Left lobe of liver (tissue), 2 donors: ENCODE measurements at regions not wholly inside any gene's neighbourhood (a gene's known extent, or its start where the extent isn't known, plus 50 kb on each side); places are given as distances from the start of the nearest gene placed in this dataset.

Experiments
- ATAC-seq: fragments of 200-7000 bp; cut with Tn5 transposase; one replicate; pipeline ENCODE4 v1.9.1; 2020; ENCODE audit warnings: mild to moderate bottlenecking, moderate library complexity
- DNase-seq: peaks from one replicate; pipeline ENCODE4 v3.0.0-alpha.2; 2020; ENCODE audit warnings: low spot score
- donor health status: DM: no; HTN: no; CAD: no; lungs with moderate emphysema.
- donor health status: DM: no; HTN: yes; CAD: no.

- no peak for ATAC-seq
- no peak for DNase-seq
Observed at GRCh38 chr1:4306559-4307467, 347.6 kb upstream of the AJAP1 start.

- ATAC-seq = no peak
- no peak for DNase-seq
Observed at GRCh38 chr1:4307468-4307845, 347.0 kb upstream of the AJAP1 start.

DNA sequence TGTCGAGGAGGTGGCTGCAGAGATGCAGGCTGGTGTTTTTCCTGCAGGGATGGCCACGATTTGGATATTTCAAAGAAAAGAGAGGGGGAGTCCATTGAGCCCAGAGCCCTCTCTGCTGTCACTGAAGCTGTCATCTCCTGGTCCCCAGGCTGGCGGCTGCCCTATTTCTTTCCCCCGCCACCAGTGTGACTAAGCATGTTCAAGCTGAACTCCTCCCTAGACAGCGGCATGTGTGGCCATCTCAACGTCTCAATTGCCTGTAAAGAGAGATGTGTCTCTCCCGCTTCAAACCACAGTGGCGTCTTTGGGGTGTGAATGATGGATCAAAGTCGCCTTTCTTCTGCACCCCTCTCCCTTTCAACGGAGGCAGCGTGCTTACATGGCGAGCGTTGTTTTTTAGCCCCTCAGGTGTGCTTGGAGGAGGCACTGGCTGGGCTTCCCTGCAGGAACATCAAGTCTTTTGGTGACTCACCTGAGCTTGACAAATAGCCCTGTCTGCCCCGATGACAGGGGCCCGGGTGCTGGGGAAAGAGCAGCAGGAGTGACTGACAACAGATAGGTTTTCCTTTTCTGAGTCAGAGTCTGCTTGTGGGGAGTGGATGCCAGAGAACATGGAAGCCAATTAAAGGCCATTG lies 346.4 kb upstream of the AJAP1 start:
- DNase-seq (no peak), ATAC-seq (no peak)

GRCh38 chr1:4308806-4309205 lies 345.6 kb upstream of the AJAP1 start:
- ATAC-seq (no peak), DNase-seq (no peak)

- no peak for ATAC-seq
- no peak for DNase-seq
Observed at GRCh38 chr1:4309676-4310320, 344.6 kb upstream of the AJAP1 start.

GRCh38 chr1:4310396-4310923 lies 343.9 kb upstream of the AJAP1 start:
- no peak for DNase-seq

DNA sequence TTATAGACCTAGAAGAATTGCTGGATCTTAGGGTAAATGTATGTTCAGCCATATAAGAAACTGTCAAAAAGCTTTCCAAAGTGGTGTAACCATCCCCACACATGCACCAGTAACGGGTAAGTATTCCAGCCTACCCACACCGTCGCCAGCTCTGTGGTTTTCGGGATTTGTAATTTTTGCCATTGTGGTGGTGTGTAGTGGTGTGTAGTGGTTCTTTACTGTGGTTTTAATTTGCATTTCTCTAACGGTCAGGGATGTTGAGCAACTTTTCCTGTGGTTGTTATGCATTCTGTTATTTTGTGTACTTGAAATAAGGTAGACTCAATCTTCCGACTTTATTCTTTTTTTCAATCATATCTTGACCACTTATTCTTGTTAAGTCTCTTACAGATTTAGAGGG lies 342.4 kb upstream of the AJAP1 start:
- ATAC-seq = no peak

More at GRCh38 chr1:4310396-4310923, 343.9 kb upstream of the AJAP1 start:
- no peak for ATAC-seq

DNA sequence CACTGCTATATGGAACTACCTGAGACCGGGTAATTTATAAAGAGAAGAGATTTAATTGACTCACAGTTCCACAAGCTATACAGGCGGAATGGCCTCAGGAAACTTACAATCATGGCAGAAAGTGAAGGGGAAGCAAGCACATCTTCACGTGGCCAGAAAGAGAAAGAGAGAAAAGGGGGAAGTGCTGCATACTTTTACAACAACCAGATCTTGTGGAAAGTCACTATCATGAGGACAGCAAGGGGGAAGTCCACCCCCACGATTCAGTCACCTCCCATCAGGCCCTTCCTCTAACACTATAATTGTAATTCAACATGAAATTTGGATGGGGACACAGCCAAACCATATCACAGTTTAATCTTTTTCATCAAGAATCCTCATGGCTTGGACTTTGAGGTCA lies 339.2 kb upstream of the AJAP1 start:
- ATAC-seq (no peak), DNase-seq (no peak)

More for the DNA sequence above, 342.4 kb upstream of the AJAP1 start:
- no peak for DNase-seq

- no peak for DNase-seq
- no peak for ATAC-seq
Observed at GRCh38 chr1:4317207-4317606, 337.2 kb upstream of the AJAP1 start.

DNA sequence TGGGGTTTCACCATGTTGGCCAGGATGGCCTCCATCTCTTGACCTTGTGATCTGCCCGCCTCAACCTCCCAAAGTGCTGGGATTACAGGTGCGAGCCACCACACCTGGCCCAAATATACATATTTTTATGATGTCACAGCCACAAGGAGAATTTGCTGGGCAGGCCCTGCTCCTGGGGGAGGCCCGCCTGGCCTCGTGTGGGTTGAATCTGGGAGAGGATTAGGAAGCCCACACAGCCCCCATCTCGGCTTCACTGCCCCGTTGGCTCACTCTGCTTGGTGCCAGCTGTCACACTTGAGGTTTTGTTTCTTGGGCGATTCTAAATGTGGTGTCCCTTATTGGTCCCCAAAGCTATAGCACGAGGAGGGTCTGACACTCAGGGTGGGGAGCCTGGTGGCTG lies 335.7 kb upstream of the AJAP1 start:
- DNase-seq (no peak), ATAC-seq (no peak)

DNA sequence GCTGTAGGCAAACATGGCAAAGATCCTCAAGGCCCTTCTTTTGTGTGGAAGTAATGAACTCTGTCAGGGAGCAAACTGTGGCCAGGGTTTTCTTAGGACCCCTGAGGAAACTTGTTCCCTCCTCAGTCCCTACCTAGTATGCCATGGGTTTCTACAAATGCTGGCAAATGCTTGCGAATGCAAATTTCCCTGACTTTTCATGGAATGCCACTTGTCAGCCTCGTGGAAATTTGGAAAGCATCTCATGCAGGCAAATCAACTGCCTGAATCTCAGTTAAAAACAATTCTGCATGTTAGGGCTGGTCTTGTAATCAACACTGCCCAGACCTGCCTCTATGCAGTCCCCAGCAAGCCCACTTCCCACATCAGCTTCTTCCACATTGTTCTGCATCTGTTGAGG lies 334.9 kb upstream of the AJAP1 start:
- ATAC-seq (no peak), DNase-seq (no peak)

GRCh38 chr1:4322881-4323280 lies 331.5 kb upstream of the AJAP1 start:
- ATAC-seq (no peak), DNase-seq (no peak)

- ATAC-seq = no peak
Observed at GRCh38 chr1:4323309-4323708, 331.1 kb upstream of the AJAP1 start.

DNA sequence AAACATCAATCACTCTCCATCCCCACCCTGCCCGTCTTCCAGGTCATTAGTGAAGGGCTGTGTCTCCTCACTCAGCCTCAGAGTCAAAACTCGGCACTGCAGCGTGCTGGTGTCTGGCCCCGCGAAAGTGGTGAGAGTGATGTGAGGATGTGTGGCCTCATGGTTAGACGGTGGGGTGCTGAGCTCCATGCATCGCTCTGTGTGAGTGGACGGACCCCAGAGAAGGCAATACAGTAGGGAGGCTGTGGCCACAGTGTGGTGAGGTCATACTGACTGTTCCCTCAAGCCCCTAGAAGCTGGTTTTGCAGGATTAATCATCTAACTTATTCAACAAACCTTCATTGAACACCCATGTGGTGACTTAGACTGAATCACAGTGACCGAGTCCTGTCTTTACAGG lies 329.9 kb upstream of the AJAP1 start:
- DNase-seq = no peak
- ATAC-seq = no peak

More at GRCh38 chr1:4323309-4323708, 331.1 kb upstream of the AJAP1 start:
- DNase-seq = no peak

- DNase-seq (no peak), ATAC-seq (no peak)
Observed at GRCh38 chr1:4327142-4327541, 327.3 kb upstream of the AJAP1 start.

DNA sequence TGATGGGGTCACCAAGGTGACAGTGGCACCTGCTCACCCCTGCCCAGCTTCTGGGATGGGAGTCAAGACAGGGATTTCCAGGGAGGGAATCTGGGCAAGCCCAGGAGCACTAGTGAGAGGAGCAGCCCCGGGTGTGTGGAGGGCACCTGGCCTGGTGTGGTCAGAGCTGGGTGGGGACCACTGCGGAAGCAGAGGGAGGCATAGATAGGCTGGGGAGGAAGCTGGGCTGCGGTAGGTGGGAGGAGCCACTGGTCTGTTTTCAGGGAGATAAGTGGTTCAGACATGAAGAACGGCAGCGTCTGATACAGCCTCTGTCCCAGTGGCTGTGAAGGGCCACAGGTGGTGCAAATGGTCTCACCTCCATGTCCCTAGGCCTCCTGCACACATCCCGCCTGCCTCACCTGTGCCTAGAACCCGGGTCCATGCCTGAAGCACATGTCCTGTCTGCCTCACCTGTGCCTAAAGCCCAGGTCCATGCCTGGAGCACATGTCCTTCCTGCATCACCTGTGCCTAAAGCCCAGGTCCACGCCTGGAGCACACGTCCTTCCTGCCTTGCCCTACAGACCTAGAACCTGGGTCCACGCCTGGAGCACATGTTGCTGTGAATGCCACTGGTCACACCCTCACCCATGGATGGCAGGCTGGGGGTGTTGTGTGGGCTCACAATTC lies 325.9 kb upstream of the AJAP1 start:
- no peak for DNase-seq
- ATAC-seq = no peak

GRCh38 chr1:4330805-4331766 lies 323.3 kb upstream of the AJAP1 start:
- ATAC-seq (no peak), DNase-seq (no peak)

DNA sequence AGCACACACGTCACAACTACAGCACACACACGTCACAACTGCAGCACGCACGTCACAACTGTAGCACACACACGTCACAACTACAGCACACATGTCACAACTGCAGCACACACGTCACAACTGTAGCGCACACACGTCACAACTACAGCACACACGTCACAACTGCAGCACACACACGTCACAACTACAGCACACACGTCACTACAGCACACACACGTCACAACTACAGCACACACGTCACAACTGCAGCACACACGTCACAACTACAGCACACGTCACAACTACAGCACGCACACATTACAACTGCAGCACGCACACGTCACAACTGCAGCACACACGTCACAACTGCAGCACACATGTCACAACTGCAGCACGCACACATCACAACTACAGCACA lies 322.6 kb upstream of the AJAP1 start:
- DNase-seq (no peak), ATAC-seq (no peak)

GRCh38 chr1:4336507-4336906 lies 317.9 kb upstream of the AJAP1 start:
- DNase-seq (no peak), ATAC-seq (no peak)

- DNase-seq (no peak), ATAC-seq (no peak)
Observed at GRCh38 chr1:4341421-4341820, 313.0 kb upstream of the AJAP1 start.
